A673 (cell line): ENCODE measurements at regions not wholly inside any gene's neighbourhood (a gene's known extent, or its start where the extent isn't known, plus 50 kb on each side); places are given as distances from the start of the nearest gene placed in this dataset.

ENCODE experiments used
- BruUV-seq: library from RNA; stranded (reverse); fragments of 400-500 nt; replicated peaks from 2 replicates; lab custom pipeline; 2021; lab: Mats Ljungman, UMichigan
- CTCF ChIA-PET: fragments of 300-600 bp; sonication (Branson Sonifier 250); formaldehyde crosslinking; loops from one replicate; lab custom pipeline; 2022; ENCODE audit warnings: antibody characterized with exemption; lab: Charles Lee
- POLR2A ChIA-PET: fragments of 300-600 bp; sonication (Branson Sonifier 250); formaldehyde crosslinking; loops from one replicate; lab custom pipeline; 2022; ENCODE audit warnings: antibody characterized with exemption; ENCODE audit not compliant: low non-redundant PET; lab: Charles Lee
- DNase-seq: peaks from one replicate; pipeline ENCODE4 v3.0.0-alpha.2; 2015; ENCODE audit warnings: low spot score
- H3K27ac ChIP-seq: fragments of 200-600 bp; sonication (generic); 2 replicates; pipeline ENCODE4 v1.5.1; 2016; ENCODE audit warnings: mixed run types, low read depth, mild to moderate bottlenecking, mixed read lengths, antibody characterized with exemption, low read length; ENCODE audit not compliant: poor library complexity, severe bottlenecking
- H3K27me3 ChIP-seq: fragments of 200-600 bp; sonication (generic); replicated peaks from 2 replicates; pipeline ENCODE4 v1.6.1; 2017; ENCODE audit warnings: mixed run types, low read depth, mild to moderate bottlenecking, mixed read lengths, antibody characterized with exemption, low read length; ENCODE audit not compliant: insufficient read depth, poor library complexity
- H3K36me3 ChIP-seq: fragments of 200-600 bp; sonication (generic); 2 replicates; pipeline ENCODE4 v1.6.1; 2016; ENCODE audit warnings: mixed run types, mild to moderate bottlenecking, mixed read lengths, antibody characterized with exemption, low read length; ENCODE audit not compliant: insufficient read depth, poor library complexity, severe bottlenecking
- H3K4me1 ChIP-seq: fragments of 200-600 bp; sonication (generic); 2 replicates; pipeline ENCODE4 v1.6.1; 2017; ENCODE audit warnings: mixed run types, mild to moderate bottlenecking, mixed read lengths, antibody characterized with exemption, low read length; ENCODE audit not compliant: insufficient read depth, poor library complexity, severe bottlenecking
- H3K4me3 ChIP-seq: fragments of 200-600 bp; sonication (generic); 2 replicates; pipeline ENCODE4 v1.5.1; 2016; ENCODE audit warnings: low read depth, mixed run types, mild to moderate bottlenecking, mixed read lengths, low read length; ENCODE audit not compliant: poor library complexity, severe bottlenecking
- H3K9me3 ChIP-seq: fragments of 200-600 bp; sonication (generic); 2 replicates; pipeline ENCODE4 v1.6.1; 2016; ENCODE audit warnings: mixed run types, low read depth, mild to moderate bottlenecking, mixed read lengths, antibody characterized with exemption, low read length; ENCODE audit not compliant: poor library complexity, severe bottlenecking
- CTCF ChIP-seq: fragments of 300-800, 200-600 bp; sonication (generic); conservative IDR thresholded peaks from 2 replicates; pipeline ENCODE4 v1.5.1; 2017; ENCODE audit warnings: low read depth, mild to moderate bottlenecking, antibody characterized with exemption, low read length, moderate library complexity, mixed read lengths
- EZH2 ChIP-seq: fragments of 200-600 bp; sonication (generic); IDR thresholded peaks from 2 replicates; pipeline ENCODE4 v1.6.1; 2017; ENCODE audit warnings: borderline replicate concordance, low read depth, mild to moderate bottlenecking, mixed read lengths, antibody characterized with exemption, low read length; ENCODE audit not compliant: poor library complexity, severe bottlenecking
- intact Hi-C: fragments of 100-400 bp; cut with micrococcal nuclease; formaldehyde crosslinking; loops from one replicate; pipeline ENCODE4 v1.10.0; 2022; ENCODE audit not compliant: unreplicated experiment

- BruUV-seq, result no TSS peak
- intact Hi-C loops, result no loop called here
- TF ChIP-seq EZH2 (no peak), CTCF (peak; percentile 8; the same call in 1 of the 2 replicates)
- Histone ChIP-seq H3K4me3 (no peak overlapping the region), H3K9me3 (no peaks in the 10 kb centered on the region), H3K36me3 (no peaks in the 10 kb centered on the region), H3K4me1 (no peaks in the 10 kb centered on the region), H3K27me3 (peaks cover 77% of the 10 kb centered on the region), H3K27ac (no peak overlapping the region)
- DNase-seq, result no peak
- ChIA-PET POLR2A (interaction anchor here (0.7 kb wide), 1 partner anchor 16 kb away, joined by 3 read pairs; no protein-coding TSS in a partner anchor), CTCF (no interaction called here)
Observed at GRCh38 chr14:29421156-29421728, 506.4 kb downstream of the PRKD1 start.

GRCh38 chr14:29425705-29426482 is 501.8 kb downstream of the PRKD1 start:
- TF ChIP-seq CTCF (no peak), EZH2 (no peak)
- no peaks in the 10 kb centered on the region for H3K9me3 ChIP-seq
- intact Hi-C loops, result no loop called here
- ChIA-PET POLR2A (no interaction called here), CTCF (no interaction called here)
- H3K27me3 ChIP-seq, result peaks cover 47% of the 10 kb centered on the region
- no TSS peak for BruUV-seq
- no peaks in the 10 kb centered on the region for H3K36me3 ChIP-seq
- no peak overlapping the region for H3K27ac ChIP-seq
- H3K4me3 ChIP-seq, result no peak overlapping the region
- no peaks in the 10 kb centered on the region for H3K4me1 ChIP-seq
- DNase-seq, result no peak

- Histone ChIP-seq H3K9me3 (no peaks in the 10 kb centered on the region), H3K36me3 (no peaks in the 10 kb centered on the region), H3K27me3 (no peaks in the 10 kb centered on the region), H3K27ac (no peak overlapping the region), H3K4me1 (peaks cover 8% of the 10 kb centered on the region), H3K4me3 (no peak overlapping the region)
- TF ChIP-seq EZH2 (no peak), CTCF (no peak)
- ChIA-PET POLR2A (no interaction called here), CTCF (no interaction called here)
- peak; percentile 86 for DNase-seq
- BruUV-seq, result no TSS peak
- intact Hi-C loops, result no loop called here
Observed at GRCh38 chr14:29442696-29443095, 485.0 kb downstream of the PRKD1 start.
